NCI-H510A (cell line): ENCODE measurements at regions not wholly inside any gene's neighbourhood (a gene's known extent, or its start where the extent isn't known, plus 50 kb on each side); places are given as distances from the start of the nearest gene placed in this dataset.
A peak's percentile ranks its signal among the peaks of the same experiment; 100 is the strongest.

Experiments
- DNase-seq: peaks from one replicate; lab custom pipeline; 2025; lab: John Stamatoyannopoulos, UW

GRCh38 chr11:127066401-127067090 lies 66.0 kb upstream of the KIRREL3 start:
- DNase-seq = no peak

GRCh38 chr11:127063241-127063640 lies 62.7 kb upstream of the KIRREL3 start:
- no peak for DNase-seq

- DNase-seq = no peak
Measured at GRCh38 chr11:127061947-127062346, 61.4 kb upstream of the KIRREL3 start.

GRCh38 chr11:127059750-127060149 lies 59.2 kb upstream of the KIRREL3 start:
- DNase-seq = no peak

- no peak for DNase-seq
Measured at GRCh38 chr11:127059286-127059685, 58.7 kb upstream of the KIRREL3 start.

- no peak for DNase-seq
Measured at GRCh38 chr11:127058524-127058923, 58.0 kb upstream of the KIRREL3 start.

- DNase-seq = peak; percentile 76
Measured at GRCh38 chr11:127057126-127057525, 56.6 kb upstream of the KIRREL3 start.

- peak; percentile 26 for DNase-seq
Measured at GRCh38 chr11:127056338-127056971, 55.9 kb upstream of the KIRREL3 start.

- no peak for DNase-seq
Measured at GRCh38 chr11:127055236-127055635, 54.7 kb upstream of the KIRREL3 start.

- DNase-seq = no peak
Measured at GRCh38 chr11:127054153-127054552, 53.6 kb upstream of the KIRREL3 start.

GRCh38 chr11:127052404-127052803 lies 51.8 kb upstream of the KIRREL3 start:
- no peak for DNase-seq
